ENCODE measurements at regions not wholly inside any gene's neighbourhood (a gene's known extent, or its start where the extent isn't known, plus 50 kb on each side); places are given as distances from the start of the nearest gene placed in this dataset.
"Not testable (repeated sequence)": the region's sequence is repeated elsewhere in the genome, so short reads cannot be mapped to it uniquely, and the experiment has no call there.

GRCh38 chr6:51139950-51140385 is 321.3 kb downstream of the TFAP2B start:
- DNase-seq (ENCODE audit: low read depth in 2 of 2): no peak

GRCh38 chr6:51141080-51141479 is 322.4 kb downstream of the TFAP2B start:
- DNase-seq (ENCODE audit: low read depth in 2 of 2): no peak

GRCh38 chr6:51147756-51148155 is 329.1 kb downstream of the TFAP2B start:
- DNase-seq (ENCODE audit: low read depth in 2 of 2): no peak

GRCh38 chr6:51152594-51152993 is 333.9 kb downstream of the TFAP2B start:
- no peak for DNase-seq (ENCODE audit: low read depth in 2 of 2)

- DNase-seq (ENCODE audit: low read depth in 2 of 2): no peak
Observed at GRCh38 chr6:51153109-51153508, 334.4 kb downstream of the TFAP2B start.

- DNase-seq (ENCODE audit: low read depth in 2 of 2): not testable (repeated sequence)
Observed at GRCh38 chr6:51154925-51155324, 336.3 kb downstream of the TFAP2B start.

- DNase-seq (ENCODE audit: low read depth in 2 of 2): not testable (repeated sequence)
Observed at GRCh38 chr6:51159260-51159659, 340.6 kb downstream of the TFAP2B start.

GRCh38 chr6:51161752-51162151 is 343.1 kb downstream of the TFAP2B start:
- no peak for DNase-seq (ENCODE audit: low read depth in 2 of 2)

GRCh38 chr6:51163843-51164529 is 345.3 kb downstream of the TFAP2B start:
- no peak for DNase-seq (ENCODE audit: low read depth in 2 of 2)

- no peak for DNase-seq (ENCODE audit: low read depth in 2 of 2)
Observed at GRCh38 chr6:51166914-51167313, 348.2 kb downstream of the TFAP2B start.

GRCh38 chr6:51167468-51167867 is 348.8 kb downstream of the TFAP2B start:
- DNase-seq (ENCODE audit: low read depth in 2 of 2): no peak

GRCh38 chr6:51182827-51183226 is 364.2 kb downstream of the TFAP2B start:
- no peak for DNase-seq (ENCODE audit: low read depth in 2 of 2)

- no peak for DNase-seq (ENCODE audit: low read depth in 2 of 2)
Observed at GRCh38 chr6:51184046-51184445, 365.4 kb downstream of the TFAP2B start.

- DNase-seq (ENCODE audit: low read depth in 2 of 2): not testable (repeated sequence)
Observed at GRCh38 chr6:51193163-51193562, 374.5 kb downstream of the TFAP2B start.

- no peak for DNase-seq (ENCODE audit: low read depth in 2 of 2)
Observed at GRCh38 chr6:51199105-51199552, 380.5 kb downstream of the TFAP2B start.

GRCh38 chr6:51199733-51200260 is 381.1 kb downstream of the TFAP2B start:
- no peak for DNase-seq (ENCODE audit: low read depth in 2 of 2)

- no peak for DNase-seq (ENCODE audit: low read depth in 2 of 2)
Observed at GRCh38 chr6:51200676-51201075, 382.0 kb downstream of the TFAP2B start.

- DNase-seq (ENCODE audit: low read depth in 2 of 2): not testable (repeated sequence)
Observed at GRCh38 chr6:51202653-51203052, 384.0 kb downstream of the TFAP2B start.

GRCh38 chr6:51203504-51203903 is 384.8 kb downstream of the TFAP2B start:
- DNase-seq (ENCODE audit: low read depth in 2 of 2): no peak

GRCh38 chr6:51206686-51207085 is 388.0 kb downstream of the TFAP2B start:
- DNase-seq (ENCODE audit: low read depth in 2 of 2): not testable (repeated sequence)

GRCh38 chr6:51209651-51210050 is 391.0 kb downstream of the TFAP2B start:
- no peak for DNase-seq (ENCODE audit: low read depth in 2 of 2)

GRCh38 chr6:51213811-51214210 is 395.1 kb downstream of the TFAP2B start:
- no peak for DNase-seq (ENCODE audit: low read depth in 2 of 2)

GRCh38 chr6:51214442-51214841 is 395.8 kb downstream of the TFAP2B start:
- DNase-seq (ENCODE audit: low read depth in 2 of 2): no peak

- DNase-seq (ENCODE audit: low read depth in 2 of 2): no peak
Observed at GRCh38 chr6:51218181-51218580, 399.5 kb downstream of the TFAP2B start.
